Endothelial cell of umbilical vein (primary cell): ENCODE measurements at regions not wholly inside any gene's neighbourhood (a gene's known extent, or its start where the extent isn't known, plus 50 kb on each side); places are given as distances from the start of the nearest gene placed in this dataset.

ENCODE experiments used
- BruUV-seq: library from RNA; stranded (reverse); fragments of 400-500 nt; replicated peaks from 2 replicates; lab custom pipeline; 2021; lab: Mats Ljungman, UMichigan
- CTCF ChIA-PET: fragments of 300-600, 350-600 bp; sonication (Branson Sonifier 250); formaldehyde crosslinking; loops from one replicate; lab custom pipeline; 2021; ENCODE audit warnings: antibody characterized with exemption, inconsistent platforms; lab: Charles Lee
- POLR2A ChIA-PET: fragments of 300-600, 350-600 bp; sonication (Branson Sonifier 250); formaldehyde crosslinking; loops from one replicate; lab custom pipeline; 2021; ENCODE audit warnings: antibody characterized with exemption, inconsistent platforms; lab: Charles Lee
- DNase-seq: peaks from one replicate; pipeline ENCODE4 v3.0.0-alpha.2; 2011; ENCODE audit warnings: low read depth, low spot score
- FAIRE-seq: peaks from 2 replicates; lab custom pipeline; 2011; peaks lifted over from hg19 to GRCh38; lab: Jason Lieb, UNC
- H2AFZ ChIP-seq: 2 replicates; pipeline ENCODE4 v1.6.0; 2012; ENCODE audit warnings: low read depth, low read length, control low read depth, inconsistent platforms
- H3K27ac ChIP-seq: 2 replicates; pipeline ENCODE4 v1.5.1; 2011; ENCODE audit warnings: low read depth, mild to moderate bottlenecking, control low read depth, low read length, moderate library complexity; ENCODE audit not compliant: insufficient read depth
- H3K27me3 ChIP-seq, 2 experiments: 2 replicates each; pipeline versions ENCODE4 v1.6.0 to v1.6.1; 2011; ENCODE audit warnings: low read length in 2 of 2, mixed read lengths in 1 of 2; ENCODE audit not compliant: control insufficient read depth in 2 of 2, insufficient read depth in 2 of 2
- H3K36me3 ChIP-seq, 2 experiments: 2 replicates in 1 of 2; 3 replicates in 1 of 2; pipeline ENCODE4 v1.5.1; 2011; ENCODE audit warnings: low read length in 2 of 2, mild to moderate bottlenecking in 1 of 2, moderate library complexity in 1 of 2; ENCODE audit not compliant: control insufficient read depth in 2 of 2, insufficient read depth in 2 of 2; ENCODE audit errors: extremely low read depth in 1 of 2
- H3K4me1 ChIP-seq: 3 replicates; pipeline ENCODE4 v1.5.1; 2011; ENCODE audit warnings: mild to moderate bottlenecking, low read length; ENCODE audit not compliant: control insufficient read depth, insufficient read depth; ENCODE audit errors: extremely low read depth
- H3K4me2 ChIP-seq: 2 replicates; pipeline ENCODE4 v1.6.1; 2011; ENCODE audit warnings: low read length, control low read depth, mixed read lengths; ENCODE audit not compliant: insufficient read depth
- H3K4me3 ChIP-seq, 3 experiments: fragments of 200-600 bp in 1 of 3; sonication (generic), shearing (Covaris generic) in 1 of 3; replicated peaks in 1 of 3; 2 replicates each; pipeline ENCODE4 v1.5.1; 2011 to 2016; ENCODE audit warnings: control low read depth in 3 of 3, low read length in 3 of 3, mild to moderate bottlenecking in 2 of 3, inconsistent platforms in 1 of 3, low read depth in 1 of 3, moderate library complexity in 1 of 3; ENCODE audit not compliant: insufficient read depth in 1 of 3
- H3K79me2 ChIP-seq: 2 replicates; pipeline ENCODE4 v1.6.0; 2012; ENCODE audit warnings: low read length, inconsistent platforms; ENCODE audit not compliant: control insufficient read depth, insufficient read depth
- H3K9ac ChIP-seq: replicated peaks from 2 replicates; pipeline ENCODE3; 2011; ENCODE audit warnings: low read length, control low read depth; ENCODE audit not compliant: insufficient read depth; ENCODE audit errors: extremely low read depth
- H3K9me1 ChIP-seq: replicated peaks from 3 replicates; pipeline ENCODE4 v1.6.0; 2011; ENCODE audit warnings: mild to moderate bottlenecking, low read length; ENCODE audit not compliant: control insufficient read depth, insufficient read depth; ENCODE audit errors: extremely low read depth
- H3K9me3 ChIP-seq: replicated peaks from 2 replicates; pipeline ENCODE4 v1.5.1; 2012; ENCODE audit warnings: low read length, inconsistent platforms; ENCODE audit not compliant: control insufficient read depth, insufficient read depth
- H4K20me1 ChIP-seq: replicated peaks from 2 replicates; pipeline ENCODE3; 2011; ENCODE audit warnings: mild to moderate bottlenecking, low read length; ENCODE audit not compliant: control insufficient read depth, insufficient read depth; ENCODE audit errors: extremely low read depth
- CTCF ChIP-seq, 2 donors: IDR thresholded peaks; 1 replicate in 1 of 2; 2 replicates in 1 of 2; pipeline ENCODE4 v1.5.1; 2011; ENCODE audit warnings: low read length in 2 of 2, mild to moderate bottlenecking in 2 of 2, moderate library complexity in 2 of 2, control low read depth in 1 of 2, inconsistent platforms in 1 of 2, low read depth in 1 of 2; ENCODE audit not compliant: insufficient read depth in 1 of 2; ENCODE audit errors: extremely low read depth in 1 of 2
- EZH2 ChIP-seq: IDR thresholded peaks from 2 replicates; pipeline ENCODE4 v1.6.1; 2012; ENCODE audit warnings: borderline replicate concordance, low read depth, mild to moderate bottlenecking, moderate library complexity, low read length, inconsistent platforms; ENCODE audit not compliant: severe bottlenecking
- FOS ChIP-seq: IDR thresholded peaks from 2 replicates; pipeline ENCODE4 v1.6.1; 2011; ENCODE audit warnings: mild to moderate bottlenecking, low read length, moderate library complexity, borderline replicate concordance; ENCODE audit not compliant: insufficient read depth
- GATA2 ChIP-seq: IDR thresholded peaks from 2 replicates; pipeline ENCODE4 v1.7.0; 2011; ENCODE audit warnings: low read depth, mild to moderate bottlenecking, moderate library complexity, mixed read lengths, low read length; ENCODE audit not compliant: insufficient read length, insufficient read depth
- JUN ChIP-seq: IDR thresholded peaks from 2 replicates; pipeline ENCODE4 v1.6.1; 2011; ENCODE audit warnings: borderline replicate concordance, low read depth; ENCODE audit not compliant: insufficient read length, insufficient read depth
- MYC ChIP-seq: IDR thresholded peaks from one replicate; pipeline ENCODE4 v1.6.1; 2011; ENCODE audit warnings: mild to moderate bottlenecking, low read depth, low read length
- POLR2A ChIP-seq: IDR thresholded peaks from 2 replicates; pipeline ENCODE4 v1.6.1; 2012; ENCODE audit warnings: low read depth, mild to moderate bottlenecking, control low read depth, low read length
- POLR2AphosphoS5 ChIP-seq: IDR thresholded peaks from 2 replicates; pipeline ENCODE4 v1.6.1; 2012; ENCODE audit warnings: low read depth, mild to moderate bottlenecking, control low read depth, low read length, moderate library complexity; ENCODE audit not compliant: insufficient read depth
- dilution Hi-C: fragments of 300-500 bp; cut with MboI; formaldehyde crosslinking; loops from one replicate; pipeline ENCODE4 v1.15.0; 2019; ENCODE audit warnings: low sequenced_read_pairs; ENCODE audit not compliant: extremely low pct_ligation_motif_present
- intact Hi-C: fragments of 100-400 bp; cut with micrococcal nuclease; formaldehyde crosslinking; loops from one replicate; pipeline ENCODE4 v1.10.0; 2022
- TF ChIP-seq, protein P1 (sequence below): IDR thresholded peaks from 2 replicates; pipeline ENCODE4 v1.6.1; 2011; ENCODE audit not compliant: insufficient read depth, insufficient read length

- intact Hi-C loops (no loop called here), dilution Hi-C loops (no loop called here)
- ChIA-PET CTCF (no interaction called here), POLR2A (no interaction called here)
- Histone ChIP-seq H3K9me1 (no peaks in the 10 kb centered on the region), H3K4me1 (no peaks in the 10 kb centered on the region), H3K27me3 (no peaks in the 10 kb centered on the region), H3K9ac (no peak overlapping the region), H3K4me3 (no peak overlapping the region), H3K9me3 (no peaks in the 10 kb centered on the region), H3K79me2 (no peaks in the 10 kb centered on the region), H4K20me1 (no peaks in the 10 kb centered on the region), H2AFZ (no peak overlapping the region), H3K27ac (no peak overlapping the region), H3K4me2 (no peak overlapping the region), H3K36me3 (no peaks in the 10 kb centered on the region)
- TF ChIP-seq POLR2AphosphoS5, result no peak
- no peak for TF ChIP-seq FOS
- no peak for TF ChIP-seq JUN
- TF ChIP-seq, protein P1, sequence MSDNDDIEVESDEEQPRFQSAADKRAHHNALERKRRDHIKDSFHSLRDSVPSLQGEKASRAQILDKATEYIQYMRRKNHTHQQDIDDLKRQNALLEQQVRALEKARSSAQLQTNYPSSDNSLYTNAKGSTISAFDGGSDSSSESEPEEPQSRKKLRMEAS, result no peak
- TF ChIP-seq POLR2A, result no peak
- no peak for TF ChIP-seq CTCF (IDR thresholded peaks at IDR 0.05; ENCODE audit: extremely low read depth in 1 of 2, insufficient read depth in 1 of 2, low read depth in 1 of 2, low read length in 2 of 2)
- no peak for TF ChIP-seq MYC
- no peak for TF ChIP-seq EZH2
- no peak for TF ChIP-seq GATA2
- DNase-seq (no peak), FAIRE-seq (no peak)
- no TSS peak for BruUV-seq
Measured at GRCh38 chr5:121707178-121707577, 144.5 kb upstream of the FTMT start.
